ENCODE measurements at regions not wholly inside any gene's neighbourhood (a gene's known extent, or its start where the extent isn't known, plus 50 kb on each side); places are given as distances from the start of the nearest gene placed in this dataset.

DNA sequence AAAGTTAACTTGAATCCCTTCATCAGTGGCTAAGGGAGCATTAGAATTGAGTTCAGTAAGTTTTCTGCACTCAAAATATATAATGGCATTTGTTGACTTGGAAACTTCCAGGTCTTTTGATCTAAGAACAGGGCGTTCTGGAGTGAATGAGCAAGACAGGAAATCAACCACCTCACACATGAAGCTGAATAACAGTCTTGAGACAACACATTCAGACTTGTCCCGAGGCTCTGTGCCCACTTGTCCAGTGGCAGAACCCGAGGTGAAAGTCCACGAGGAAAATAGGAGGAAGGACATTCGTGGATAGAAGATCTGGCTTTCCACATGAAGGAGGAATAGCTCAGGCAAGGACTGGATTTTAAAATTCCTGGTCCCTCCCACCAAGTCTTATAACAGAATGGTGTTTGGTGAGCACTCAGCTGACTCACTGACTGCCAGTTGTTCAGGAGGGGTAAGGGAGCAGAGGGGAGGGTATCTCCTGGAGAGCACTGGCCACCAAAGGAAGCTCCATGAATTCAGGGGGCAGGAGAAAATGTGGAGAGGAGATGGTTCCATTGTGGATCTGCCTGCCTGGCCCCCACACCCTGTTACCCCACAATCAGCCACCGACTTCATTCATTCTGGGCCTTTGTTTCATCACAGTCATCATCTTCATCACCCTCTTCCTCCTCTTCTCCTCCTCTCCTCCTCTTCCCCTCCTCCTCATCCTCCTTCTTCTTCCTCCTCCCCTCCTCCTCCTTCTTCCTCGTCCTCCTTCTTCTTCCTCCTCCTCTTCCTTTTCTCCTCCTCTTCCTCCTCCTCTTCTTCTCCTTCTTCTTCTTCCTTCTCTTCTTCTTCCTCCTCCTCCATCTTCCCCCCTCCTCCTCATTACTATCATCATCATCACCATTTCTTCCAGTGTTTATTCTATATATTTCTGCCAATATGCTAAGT, 620.1 kb downstream of the MED13L start:
- Histone ChIP-seq H3K36me3 (ENCODE audit: control insufficient read depth in 4 of 4, insufficient read depth in 3 of 4, low read depth in 1 of 4, low read length in 3 of 4) (no peaks in the 10 kb centered on the region), H3K4me1 (ENCODE audit: control insufficient read depth in 4 of 4, insufficient read depth in 4 of 4, low read length in 3 of 4) (no peaks in the 10 kb centered on the region), H3K4me3 (ENCODE audit: low read depth in 1 of 3, low read length in 3 of 3) (no peak overlapping the region), H3K9me3 (ENCODE audit: control insufficient read depth in 4 of 4, low read length in 3 of 4) (no peaks in the 10 kb centered on the region), H3K27me3 (ENCODE audit: control insufficient read depth in 4 of 4, insufficient read depth in 4 of 4, low read length in 3 of 4) (no peaks in the 10 kb centered on the region), H3K27ac (ENCODE audit: low read depth in 1 of 2, low read length in 2 of 2) (no peak overlapping the region), H3K9ac (ENCODE audit: low read depth in 1 of 2, low read length in 2 of 2) (no peak overlapping the region)
- TF ChIP-seq, protein P1, sequence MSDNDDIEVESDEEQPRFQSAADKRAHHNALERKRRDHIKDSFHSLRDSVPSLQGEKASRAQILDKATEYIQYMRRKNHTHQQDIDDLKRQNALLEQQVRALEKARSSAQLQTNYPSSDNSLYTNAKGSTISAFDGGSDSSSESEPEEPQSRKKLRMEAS (IDR thresholded peaks at IDR 0.05), result no peak
- TF ChIP-seq, protein P2, sequence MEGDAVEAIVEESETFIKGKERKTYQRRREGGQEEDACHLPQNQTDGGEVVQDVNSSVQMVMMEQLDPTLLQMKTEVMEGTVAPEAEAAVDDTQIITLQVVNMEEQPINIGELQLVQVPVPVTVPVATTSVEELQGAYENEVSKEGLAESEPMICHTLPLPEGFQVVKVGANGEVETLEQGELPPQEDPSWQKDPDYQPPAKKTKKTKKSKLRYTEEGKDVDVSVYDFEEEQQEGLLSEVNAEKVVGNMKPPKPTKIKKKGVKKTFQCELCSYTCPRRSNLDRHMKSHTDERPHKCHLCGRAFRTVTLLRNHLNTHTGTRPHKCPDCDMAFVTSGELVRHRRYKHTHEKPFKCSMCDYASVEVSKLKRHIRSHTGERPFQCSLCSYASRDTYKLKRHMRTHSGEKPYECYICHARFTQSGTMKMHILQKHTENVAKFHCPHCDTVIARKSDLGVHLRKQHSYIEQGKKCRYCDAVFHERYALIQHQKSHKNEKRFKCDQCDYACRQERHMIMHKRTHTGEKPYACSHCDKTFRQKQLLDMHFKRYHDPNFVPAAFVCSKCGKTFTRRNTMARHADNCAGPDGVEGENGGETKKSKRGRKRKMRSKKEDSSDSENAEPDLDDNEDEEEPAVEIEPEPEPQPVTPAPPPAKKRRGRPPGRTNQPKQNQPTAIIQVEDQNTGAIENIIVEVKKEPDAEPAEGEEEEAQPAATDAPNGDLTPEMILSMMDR (IDR thresholded peaks at IDR 0.05; ENCODE audit: low read depth, low read length, missing input control), result no peak
- no peak for TF ChIP-seq EGR1 (IDR thresholded peaks at IDR 0.05; ENCODE audit: low read depth in 2 of 2)
- 82% methylated on average over 7 of the region's 7 CpGs for WGBS
- DNase-seq (ENCODE audit: low spot score), result no peak

DNA sequence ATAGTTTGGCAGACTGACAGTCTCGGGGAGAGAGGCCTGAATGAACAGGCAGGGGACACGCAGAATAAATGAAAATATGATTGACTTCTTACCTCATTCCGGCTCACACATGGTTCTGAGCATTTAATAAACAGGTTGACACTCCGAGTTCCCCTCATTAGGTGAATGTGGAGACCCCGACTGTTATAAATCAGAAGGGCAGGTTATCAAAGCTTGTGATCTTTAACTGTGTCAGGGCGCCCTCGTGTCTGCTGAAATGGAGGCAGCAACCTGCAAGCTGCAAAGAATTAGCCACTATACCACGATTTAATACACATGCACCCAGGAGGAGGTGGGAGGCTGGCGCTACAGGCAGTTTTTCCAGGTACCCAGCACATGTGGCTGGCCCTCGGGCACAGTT, 627.5 kb downstream of the MED13L start:
- no peaks in the 10 kb centered on the region for H3K9me3 ChIP-seq (ENCODE audit: control insufficient read depth in 4 of 4, low read length in 3 of 4)
- no peaks in the 10 kb centered on the region for H3K27me3 ChIP-seq (ENCODE audit: control insufficient read depth in 4 of 4, insufficient read depth in 4 of 4, low read length in 3 of 4)
- 65% methylated on average over 10 of the region's 10 CpGs for WGBS
- no peaks in the 10 kb centered on the region for H3K4me1 ChIP-seq (ENCODE audit: control insufficient read depth in 4 of 4, insufficient read depth in 4 of 4, low read length in 3 of 4)
- no peak overlapping the region for H3K4me3 ChIP-seq (ENCODE audit: low read depth in 1 of 3, low read length in 3 of 3)
- H3K9ac ChIP-seq (ENCODE audit: low read depth in 1 of 2, low read length in 2 of 2), result no peak overlapping the region
- DNase-seq (ENCODE audit: low spot score), result no peak
- TF ChIP-seq EGR1 (IDR thresholded peaks at IDR 0.05; ENCODE audit: low read depth in 2 of 2) (no peak), JUND (IDR thresholded peaks at IDR 0.05) (no peak), RAD21 (IDR thresholded peaks at IDR 0.05) (no peak), RXRA (IDR thresholded peaks at IDR 0.05) (no peak), SP1 (IDR thresholded peaks at IDR 0.05) (no peak)
- TF ChIP-seq, protein P3, sequence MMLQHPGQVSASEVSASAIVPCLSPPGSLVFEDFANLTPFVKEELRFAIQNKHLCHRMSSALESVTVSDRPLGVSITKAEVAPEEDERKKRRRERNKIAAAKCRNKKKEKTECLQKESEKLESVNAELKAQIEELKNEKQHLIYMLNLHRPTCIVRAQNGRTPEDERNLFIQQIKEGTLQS (IDR thresholded peaks at IDR 0.05), result no peak
- H3K36me3 ChIP-seq (ENCODE audit: control insufficient read depth in 4 of 4, insufficient read depth in 3 of 4, low read depth in 1 of 4, low read length in 3 of 4), result no peaks in the 10 kb centered on the region
- no peak overlapping the region for H3K27ac ChIP-seq (ENCODE audit: low read depth in 1 of 2, low read length in 2 of 2)

DNA sequence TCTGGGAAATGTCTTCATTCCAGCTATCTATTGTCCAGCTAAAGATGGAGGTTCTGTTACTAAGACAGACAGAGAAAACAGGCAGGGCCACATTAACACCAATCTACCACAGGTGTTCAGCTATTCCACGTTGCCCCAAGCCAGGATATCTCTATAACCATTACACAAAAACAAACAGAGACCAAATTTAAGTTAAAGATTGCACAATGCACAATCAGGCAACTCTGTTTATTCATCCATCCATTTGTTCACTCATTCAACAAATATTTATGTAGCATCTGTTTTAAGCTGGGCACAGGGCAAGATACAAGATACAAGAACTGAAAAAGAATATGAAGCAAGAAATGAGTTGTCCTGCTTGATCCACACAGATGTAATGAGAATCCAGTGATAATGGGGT, 629.0 kb downstream of the MED13L start:
- H3K27me3 ChIP-seq (ENCODE audit: control insufficient read depth in 4 of 4, insufficient read depth in 4 of 4, low read length in 3 of 4), result no peaks in the 10 kb centered on the region
- no peak for TF ChIP-seq NR2F2 (IDR thresholded peaks at IDR 0.05)
- TF ChIP-seq TAF1 (conservative IDR thresholded peaks at IDR 0.05), result no peak

DNA sequence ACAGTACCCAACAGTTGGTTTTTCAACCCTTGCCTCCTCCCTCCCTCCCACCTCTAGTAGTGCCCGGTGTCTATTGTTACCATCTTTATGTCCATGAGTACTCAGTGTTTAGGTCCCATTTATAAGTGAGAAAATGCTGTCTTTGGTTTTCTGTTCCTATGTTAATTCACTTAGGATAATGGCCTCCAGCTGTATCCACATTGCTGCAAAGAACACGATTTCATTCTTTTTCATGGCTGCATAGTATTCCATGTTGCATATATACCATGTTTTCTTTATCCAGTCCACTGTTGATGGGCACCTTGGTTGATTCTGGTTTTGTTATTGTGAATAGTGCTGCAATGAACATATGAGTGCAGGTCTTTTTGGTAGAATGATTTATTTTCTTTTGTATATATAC, 631.3 kb downstream of the MED13L start:
- WGBS, result 89% methylated on average over 2 of the region's 2 CpGs
- peaks cover 0 to 2% (median 0%) of the 10 kb centered on the region in 4 donors for H3K9me3 ChIP-seq (ENCODE audit: control insufficient read depth in 4 of 4, low read length in 3 of 4)
- no peaks in the 10 kb centered on the region for H3K4me1 ChIP-seq (ENCODE audit: control insufficient read depth in 4 of 4, insufficient read depth in 4 of 4, low read length in 3 of 4)
- TF ChIP-seq RXRA (IDR thresholded peaks at IDR 0.05), result no peak
- no peak for TF ChIP-seq HNF4G (IDR thresholded peaks at IDR 0.05)
- TF ChIP-seq, protein P1 (IDR thresholded peaks at IDR 0.05), result no peak
- TF ChIP-seq YY1 (IDR thresholded peaks at IDR 0.05), result no peak
- TF ChIP-seq, protein P4, sequence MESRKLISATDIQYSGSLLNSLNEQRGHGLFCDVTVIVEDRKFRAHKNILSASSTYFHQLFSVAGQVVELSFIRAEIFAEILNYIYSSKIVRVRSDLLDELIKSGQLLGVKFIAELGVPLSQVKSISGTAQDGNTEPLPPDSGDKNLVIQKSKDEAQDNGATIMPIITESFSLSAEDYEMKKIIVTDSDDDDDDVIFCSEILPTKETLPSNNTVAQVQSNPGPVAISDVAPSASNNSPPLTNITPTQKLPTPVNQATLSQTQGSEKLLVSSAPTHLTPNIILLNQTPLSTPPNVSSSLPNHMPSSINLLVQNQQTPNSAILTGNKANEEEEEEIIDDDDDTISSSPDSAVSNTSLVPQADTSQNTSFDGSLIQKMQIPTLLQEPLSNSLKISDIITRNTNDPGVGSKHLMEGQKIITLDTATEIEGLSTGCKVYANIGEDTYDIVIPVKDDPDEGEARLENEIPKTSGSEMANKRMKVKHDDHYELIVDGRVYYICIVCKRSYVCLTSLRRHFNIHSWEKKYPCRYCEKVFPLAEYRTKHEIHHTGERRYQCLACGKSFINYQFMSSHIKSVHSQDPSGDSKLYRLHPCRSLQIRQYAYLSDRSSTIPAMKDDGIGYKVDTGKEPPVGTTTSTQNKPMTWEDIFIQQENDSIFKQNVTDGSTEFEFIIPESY (IDR thresholded peaks at IDR 0.05), result no peak
- TF ChIP-seq JUND (IDR thresholded peaks at IDR 0.05), result no peak
- TF ChIP-seq HNF4A (conservative IDR thresholded peaks at IDR 0.05), result no peak
- TF ChIP-seq GABPA (IDR thresholded peaks at IDR 0.05 in 1 of 2, conservative IDR thresholded peaks at IDR 0.05 in 1 of 2), result no peak
- TF ChIP-seq TAF1 (conservative IDR thresholded peaks at IDR 0.05), result no peak
- TF ChIP-seq FOXA2 (IDR thresholded peaks at IDR 0.05), result no peak
- TF ChIP-seq, protein P3 (IDR thresholded peaks at IDR 0.05), result no peak

More for the DNA sequence above, 629.0 kb downstream of the MED13L start:
- Histone ChIP-seq H3K4me3 (ENCODE audit: low read depth in 1 of 3, low read length in 3 of 3) (no peak overlapping the region), H3K9me3 (ENCODE audit: control insufficient read depth in 4 of 4, low read length in 3 of 4) (no peaks in the 10 kb centered on the region), H3K36me3 (ENCODE audit: control insufficient read depth in 4 of 4, insufficient read depth in 3 of 4, low read depth in 1 of 4, low read length in 3 of 4) (no peaks in the 10 kb centered on the region), H3K4me1 (ENCODE audit: control insufficient read depth in 4 of 4, insufficient read depth in 4 of 4, low read length in 3 of 4) (no peaks in the 10 kb centered on the region), H3K9ac (ENCODE audit: low read depth in 1 of 2, low read length in 2 of 2) (no peak overlapping the region), H3K27ac (ENCODE audit: low read depth in 1 of 2, low read length in 2 of 2) (no peak overlapping the region)
- no peak for DNase-seq (ENCODE audit: low spot score)
- 11% methylated on average over 1 of the region's 1 CpG for WGBS

More for the DNA sequence above, 631.3 kb downstream of the MED13L start:
- DNase-seq (ENCODE audit: low spot score), result no peak
- H3K36me3 ChIP-seq (ENCODE audit: control insufficient read depth in 4 of 4, insufficient read depth in 3 of 4, low read depth in 1 of 4, low read length in 3 of 4), result no peaks in the 10 kb centered on the region
- H3K9ac ChIP-seq (ENCODE audit: low read depth in 1 of 2, low read length in 2 of 2), result no peak overlapping the region
- no peaks in the 10 kb centered on the region for H3K27me3 ChIP-seq (ENCODE audit: control insufficient read depth in 4 of 4, insufficient read depth in 4 of 4, low read length in 3 of 4)
- H3K27ac ChIP-seq (ENCODE audit: low read depth in 1 of 2, low read length in 2 of 2), result no peak overlapping the region
- H3K4me3 ChIP-seq (ENCODE audit: low read depth in 1 of 3, low read length in 3 of 3), result no peak overlapping the region

Measured in liver (tissue), 8 donors.